ENCODE measurements at regions not wholly inside any gene's neighbourhood (a gene's known extent, or its start where the extent isn't known, plus 50 kb on each side); places are given as distances from the start of the nearest gene placed in this dataset.

- peaks cover 26% of the 10 kb centered on the region for H3K4me1 ChIP-seq
- H3K36me3 ChIP-seq: no peaks in the 10 kb centered on the region
- H3K27me3 ChIP-seq (ENCODE audit: low read depth): no peaks in the 10 kb centered on the region
- H3K9me3 ChIP-seq: no peaks in the 10 kb centered on the region
- H3K4me3 ChIP-seq: no peak overlapping the region
- no peak overlapping the region for H3K27ac ChIP-seq
- TF ChIP-seq CTCF (IDR thresholded peaks at IDR 0.05): no peak
- intact Hi-C loops (cut with DNase I): no loop called here
- no peak for DNase-seq
- ATAC-seq: no peak
Observed at GRCh38 chr7:86999750-87000149, 59.7 kb downstream of the ELAPOR2 start.

GRCh38 chr7:86995814-86996213 lies 63.6 kb downstream of the ELAPOR2 start:
- no peak for TF ChIP-seq CTCF (IDR thresholded peaks at IDR 0.05)
- Histone ChIP-seq H3K9me3 (no peaks in the 10 kb centered on the region), H3K36me3 (no peaks in the 10 kb centered on the region), H3K4me3 (no peak overlapping the region), H3K27ac (no peak overlapping the region), H3K27me3 (ENCODE audit: low read depth) (no peaks in the 10 kb centered on the region), H3K4me1 (peaks cover 21% of the 10 kb centered on the region)
- intact Hi-C loops (cut with DNase I): no loop called here
- DNase-seq (no peak), ATAC-seq (no peak)

GRCh38 chr7:86995052-86995725 lies 64.3 kb downstream of the ELAPOR2 start:
- TF ChIP-seq CTCF (IDR thresholded peaks at IDR 0.05): no peak
- ATAC-seq: no peak
- H3K27me3 ChIP-seq (ENCODE audit: low read depth): no peaks in the 10 kb centered on the region
- no peaks in the 10 kb centered on the region for H3K36me3 ChIP-seq
- H3K27ac ChIP-seq: no peak overlapping the region
- H3K4me3 ChIP-seq: no peak overlapping the region
- intact Hi-C loops (cut with DNase I): no loop called here
- H3K9me3 ChIP-seq: no peaks in the 10 kb centered on the region
- no peak for DNase-seq
- peaks cover 15% of the 10 kb centered on the region for H3K4me1 ChIP-seq

- intact Hi-C loops (cut with DNase I): no loop called here
- H3K27me3 ChIP-seq (ENCODE audit: low read depth): no peaks in the 10 kb centered on the region
- ATAC-seq (peak in 1 of 2 donors; percentile 39), DNase-seq (no peak)
- no peaks in the 10 kb centered on the region for H3K9me3 ChIP-seq
- no peaks in the 10 kb centered on the region for H3K36me3 ChIP-seq
- TF ChIP-seq CTCF (IDR thresholded peaks at IDR 0.05): no peak
- no peak overlapping the region for H3K27ac ChIP-seq
- H3K4me1 ChIP-seq: peaks cover 10% of the 10 kb centered on the region
- no peak overlapping the region for H3K4me3 ChIP-seq
Observed at GRCh38 chr7:86991771-86992191, 67.7 kb downstream of the ELAPOR2 start.

GRCh38 chr7:86991093-86991769 lies 68.2 kb downstream of the ELAPOR2 start:
- no peak for DNase-seq
- ATAC-seq: no peak
- Histone ChIP-seq H3K27ac (no peak overlapping the region), H3K4me3 (no peak overlapping the region), H3K36me3 (no peaks in the 10 kb centered on the region), H3K27me3 (ENCODE audit: low read depth) (no peaks in the 10 kb centered on the region), H3K9me3 (no peaks in the 10 kb centered on the region), H3K4me1 (peaks cover 10% of the 10 kb centered on the region)
- intact Hi-C loops (cut with DNase I): no loop called here
- TF ChIP-seq CTCF (IDR thresholded peaks at IDR 0.05): no peak
